ENCODE measurements at regions not wholly inside any gene's neighbourhood (a gene's known extent, or its start where the extent isn't known, plus 50 kb on each side); places are given as distances from the start of the nearest gene placed in this dataset.

DNA sequence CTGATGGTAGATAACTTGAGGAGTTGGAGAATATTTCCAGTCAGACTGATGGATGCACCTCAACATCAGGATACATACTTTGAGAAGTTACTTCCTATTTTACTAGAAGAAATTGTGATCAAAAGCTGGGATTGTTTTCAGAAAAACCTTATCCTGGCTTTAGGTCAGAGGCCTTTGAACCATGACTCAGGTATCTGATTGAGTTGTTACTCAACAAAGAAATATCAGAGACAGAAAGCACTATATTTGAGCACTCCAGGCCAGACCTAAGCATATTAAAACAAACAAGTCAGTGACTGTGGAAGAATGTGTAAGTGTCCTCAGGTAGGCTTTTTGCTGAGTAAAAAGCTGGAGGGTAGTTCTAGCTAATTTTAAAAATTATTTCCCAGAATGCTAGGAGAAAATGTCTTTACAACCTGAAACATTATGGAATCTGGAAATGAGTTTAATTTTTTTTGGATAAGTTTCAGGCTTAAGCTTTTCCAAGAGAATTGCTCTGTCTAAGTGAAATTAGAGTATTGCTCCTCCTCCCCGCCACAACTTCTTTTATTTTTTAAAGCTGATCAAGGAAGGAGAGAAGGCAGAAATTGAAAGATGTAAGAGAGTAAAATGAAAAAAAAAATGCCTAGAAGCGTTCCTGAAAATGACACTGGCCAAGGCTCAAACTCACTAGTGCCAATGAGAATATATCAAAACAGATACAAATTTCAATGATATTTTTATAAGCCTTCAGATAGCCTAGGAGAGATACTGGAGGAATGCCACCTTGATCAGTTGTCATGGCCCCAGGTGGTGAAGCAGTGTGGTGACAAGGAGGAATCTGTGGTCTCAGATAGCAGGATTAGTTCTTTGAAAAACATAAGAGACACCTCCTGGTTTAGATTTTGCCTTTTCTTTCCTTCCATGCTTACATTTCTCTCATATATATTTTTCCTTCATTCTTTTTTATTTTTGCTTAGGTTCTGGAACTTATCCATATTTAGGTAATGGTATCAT lies 790.3 kb downstream of the TMTC2 start:
- Histone ChIP-seq H3K36me3 (ENCODE audit: control insufficient read depth, insufficient read depth, low read length) (no peaks in the 10 kb centered on the region), H3K4me3 (ENCODE audit: low read depth, low read length) (no peak overlapping the region), H3K27me3 (ENCODE audit: control insufficient read depth, insufficient read depth, low read length) (no peaks in the 10 kb centered on the region)
- TF ChIP-seq, protein P1, sequence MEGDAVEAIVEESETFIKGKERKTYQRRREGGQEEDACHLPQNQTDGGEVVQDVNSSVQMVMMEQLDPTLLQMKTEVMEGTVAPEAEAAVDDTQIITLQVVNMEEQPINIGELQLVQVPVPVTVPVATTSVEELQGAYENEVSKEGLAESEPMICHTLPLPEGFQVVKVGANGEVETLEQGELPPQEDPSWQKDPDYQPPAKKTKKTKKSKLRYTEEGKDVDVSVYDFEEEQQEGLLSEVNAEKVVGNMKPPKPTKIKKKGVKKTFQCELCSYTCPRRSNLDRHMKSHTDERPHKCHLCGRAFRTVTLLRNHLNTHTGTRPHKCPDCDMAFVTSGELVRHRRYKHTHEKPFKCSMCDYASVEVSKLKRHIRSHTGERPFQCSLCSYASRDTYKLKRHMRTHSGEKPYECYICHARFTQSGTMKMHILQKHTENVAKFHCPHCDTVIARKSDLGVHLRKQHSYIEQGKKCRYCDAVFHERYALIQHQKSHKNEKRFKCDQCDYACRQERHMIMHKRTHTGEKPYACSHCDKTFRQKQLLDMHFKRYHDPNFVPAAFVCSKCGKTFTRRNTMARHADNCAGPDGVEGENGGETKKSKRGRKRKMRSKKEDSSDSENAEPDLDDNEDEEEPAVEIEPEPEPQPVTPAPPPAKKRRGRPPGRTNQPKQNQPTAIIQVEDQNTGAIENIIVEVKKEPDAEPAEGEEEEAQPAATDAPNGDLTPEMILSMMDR (IDR thresholded peaks at IDR 0.05; ENCODE audit: insufficient read depth, low read length, severe bottlenecking) = no peak
- no peak for DNase-seq (ENCODE audit: low read depth)
- FAIRE-seq = no peak

DNA sequence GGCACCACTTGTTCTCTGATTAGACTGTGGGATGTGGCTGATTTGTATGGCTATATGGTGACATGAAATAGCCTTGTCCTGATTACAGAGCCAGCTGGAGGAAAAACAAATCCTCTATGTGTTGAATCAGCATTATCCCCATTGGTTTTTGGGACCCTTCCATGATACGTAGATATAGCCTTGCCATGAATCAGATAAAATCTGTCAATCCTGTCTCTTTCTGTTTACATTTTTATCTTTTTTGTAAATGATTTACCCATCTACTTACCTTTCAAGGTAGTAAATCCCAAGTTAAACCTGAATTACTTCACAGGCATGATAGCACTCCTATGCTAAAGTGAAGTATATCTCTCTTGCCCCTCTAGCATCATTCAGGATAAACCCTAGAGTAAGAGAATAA lies 789.3 kb downstream of the TMTC2 start:
- H3K27me3 ChIP-seq (ENCODE audit: control insufficient read depth, insufficient read depth, low read length) = no peaks in the 10 kb centered on the region
- H3K4me3 ChIP-seq (ENCODE audit: low read depth, low read length) = no peak overlapping the region
- FAIRE-seq (no peak), DNase-seq (ENCODE audit: low read depth) (no peak)
- TF ChIP-seq, protein P1 (IDR thresholded peaks at IDR 0.05; ENCODE audit: insufficient read depth, low read length, severe bottlenecking) = no peak
- no peaks in the 10 kb centered on the region for H3K36me3 ChIP-seq (ENCODE audit: control insufficient read depth, insufficient read depth, low read length)

DNA sequence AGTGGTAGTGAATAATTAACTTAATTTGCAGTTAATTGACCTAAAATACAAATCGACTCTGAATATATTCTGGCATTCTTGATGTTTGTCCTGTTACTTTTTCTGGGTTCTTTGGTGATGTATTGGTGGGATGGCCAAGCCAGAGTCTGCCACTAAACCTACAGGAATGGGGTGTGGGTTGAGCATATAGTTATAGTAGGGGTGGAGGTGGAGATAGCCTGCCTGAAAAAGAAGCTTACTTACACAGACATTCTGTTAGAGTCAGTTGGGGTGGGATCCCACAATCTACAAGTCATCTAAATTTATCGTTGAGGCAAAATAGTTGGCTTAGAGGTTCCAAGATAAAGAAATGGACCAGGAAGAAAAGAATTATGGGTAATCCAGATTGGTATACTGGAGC lies 787.7 kb downstream of the TMTC2 start:
- Histone ChIP-seq H3K36me3 (ENCODE audit: control insufficient read depth, insufficient read depth, low read length) (no peaks in the 10 kb centered on the region), H3K4me3 (ENCODE audit: low read depth, low read length) (no peak overlapping the region), H3K27me3 (ENCODE audit: control insufficient read depth, insufficient read depth, low read length) (no peaks in the 10 kb centered on the region)
- TF ChIP-seq, protein P1 (IDR thresholded peaks at IDR 0.05; ENCODE audit: insufficient read depth, low read length, severe bottlenecking) = no peak
- FAIRE-seq = no peak
- no peak for DNase-seq (ENCODE audit: low read depth)

DNA sequence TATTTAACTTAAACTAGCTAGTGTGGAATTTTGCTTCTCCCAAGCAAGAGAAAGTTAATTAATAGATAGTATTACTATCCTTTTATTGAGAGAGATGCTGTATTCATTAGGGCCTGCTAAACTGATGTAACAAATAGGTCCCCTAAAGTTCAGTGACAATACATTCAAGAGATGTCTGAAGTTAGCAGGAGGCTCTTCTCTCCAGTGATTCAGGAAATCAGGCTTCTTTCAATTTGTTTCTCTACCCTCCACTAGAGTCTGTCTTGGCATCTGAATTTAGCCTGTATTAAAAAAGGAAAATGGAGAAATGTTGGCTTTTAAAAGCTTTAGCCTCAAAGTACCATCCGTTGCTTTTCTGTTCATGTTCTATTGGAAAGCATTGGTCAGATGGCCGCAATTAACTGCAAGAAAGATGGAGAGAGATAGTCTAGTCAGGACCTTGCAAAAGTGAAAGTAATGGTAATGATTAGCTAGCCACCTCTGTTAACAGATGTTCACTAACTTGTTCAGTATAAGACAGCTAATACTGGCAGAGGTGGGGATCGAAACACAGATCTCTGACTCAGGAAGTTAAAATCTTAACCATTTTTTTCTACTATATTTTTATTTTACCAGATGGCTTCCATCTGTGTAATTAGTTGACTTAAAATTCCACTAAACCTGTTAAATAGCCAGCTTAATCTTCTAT lies 786.8 kb downstream of the TMTC2 start:
- TF ChIP-seq, protein P1 (IDR thresholded peaks at IDR 0.05; ENCODE audit: insufficient read depth, low read length, severe bottlenecking) = no peak
- Histone ChIP-seq H3K4me3 (ENCODE audit: low read depth, low read length) (no peak overlapping the region), H3K27me3 (ENCODE audit: control insufficient read depth, insufficient read depth, low read length) (no peaks in the 10 kb centered on the region), H3K36me3 (ENCODE audit: control insufficient read depth, insufficient read depth, low read length) (no peaks in the 10 kb centered on the region)
- FAIRE-seq = no peak
- DNase-seq (ENCODE audit: low read depth) = no peak

DNA sequence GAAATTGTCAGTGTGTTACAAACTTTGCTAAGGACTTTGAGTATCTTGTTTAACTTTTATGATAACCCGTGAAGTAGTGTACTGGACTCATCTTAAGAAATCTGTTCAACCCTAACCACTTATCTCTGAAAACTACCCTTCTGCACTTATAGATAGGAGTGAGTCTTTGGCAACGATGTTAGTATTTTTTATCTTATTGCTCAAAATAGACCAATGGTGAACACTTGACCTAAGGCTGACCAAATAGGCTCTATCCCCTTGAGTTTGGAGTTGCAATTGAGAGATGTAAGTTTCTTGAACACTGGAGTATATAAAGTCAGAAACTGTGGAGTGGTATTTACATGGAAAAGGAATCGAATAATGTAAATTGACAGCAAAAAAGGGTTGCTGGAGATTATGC lies 786.1 kb downstream of the TMTC2 start:
- FAIRE-seq = no peak
- no peaks in the 10 kb centered on the region for H3K36me3 ChIP-seq (ENCODE audit: control insufficient read depth, insufficient read depth, low read length)
- H3K4me3 ChIP-seq (ENCODE audit: low read depth, low read length) = no peak overlapping the region
- no peaks in the 10 kb centered on the region for H3K27me3 ChIP-seq (ENCODE audit: control insufficient read depth, insufficient read depth, low read length)
- TF ChIP-seq, protein P1 (IDR thresholded peaks at IDR 0.05; ENCODE audit: insufficient read depth, low read length, severe bottlenecking) = no peak
- DNase-seq (ENCODE audit: low read depth) = no peak

Measured in bronchial epithelial cell (primary cell).